IMR-90 (cell line): ENCODE measurements at regions not wholly inside any gene's neighbourhood (a gene's known extent, or its start where the extent isn't known, plus 50 kb on each side); places are given as distances from the start of the nearest gene placed in this dataset.

Source experiments
- ATAC-seq: fragments of 200-7000 bp; cut with Tn5 transposase; 2 replicates; pipeline ENCODE4 v1.9.1; 2020; ENCODE audit warnings: low read depth, mild to moderate bottlenecking, moderate library complexity
- BruUV-seq: library from RNA; stranded (reverse); fragments of 400-500 nt; replicated peaks from 2 replicates; lab custom pipeline; 2021; lab: Mats Ljungman, UMichigan
- CTCF ChIA-PET: fragments of 300-600 bp; formaldehyde crosslinking; extraction: SDS; loops from one replicate; lab custom pipeline; 2021; ENCODE audit warnings: antibody characterized with exemption; lab: Yijun Ruan, JAX
- POLR2A ChIA-PET: fragments of 300-600 bp; sonication (Branson Sonifier 250); formaldehyde crosslinking; loops from one replicate; lab custom pipeline; 2022; ENCODE audit warnings: antibody characterized with exemption; ENCODE audit not compliant: unreplicated experiment; lab: Charles Lee
- DNase-seq: peaks from one replicate; pipeline ENCODE4 v3.0.0; 2013
- H2AFZ ChIP-seq: replicated peaks from 2 replicates; pipeline ENCODE3; 2013; ENCODE audit warnings: low read length, mild to moderate bottlenecking; ENCODE audit not compliant: poor library complexity
- H2AK5ac ChIP-seq: 2 replicates; pipeline ENCODE4 v1.6.1; 2013; ENCODE audit warnings: low read depth, low read length, inconsistent platforms
- H2AK9ac ChIP-seq: replicated peaks from 2 replicates; pipeline ENCODE3; 2013; ENCODE audit warnings: mild to moderate bottlenecking, low read depth, low read length, moderate library complexity; ENCODE audit not compliant: poor library complexity
- H2BK120ac ChIP-seq: 2 replicates; pipeline ENCODE4 v1.6.1; 2013; ENCODE audit warnings: low read depth, low read length, inconsistent platforms
- H2BK15ac ChIP-seq: 3 replicates; pipeline ENCODE4 v1.6.1; 2013; ENCODE audit warnings: low read depth, low read length, inconsistent platforms
- H2BK20ac ChIP-seq: 2 replicates; pipeline ENCODE4 v1.6.1; 2013; ENCODE audit warnings: low read depth, mild to moderate bottlenecking, inconsistent platforms, low read length, moderate library complexity
- H2BK5ac ChIP-seq: 2 replicates; pipeline ENCODE4 v1.6.1; 2013; ENCODE audit warnings: mild to moderate bottlenecking, low read depth, low read length, inconsistent platforms; ENCODE audit not compliant: poor library complexity, severe bottlenecking
- H3K14ac ChIP-seq: replicated peaks from 2 replicates; pipeline ENCODE4 v1.6.1; 2013; ENCODE audit warnings: low read depth, low read length, inconsistent platforms
- H3K18ac ChIP-seq: 2 replicates; pipeline ENCODE4 v1.6.1; 2013; ENCODE audit warnings: low read depth, low read length, control low read depth
- H3K23ac ChIP-seq: 2 replicates; pipeline ENCODE4 v1.6.1; 2013; ENCODE audit warnings: low read depth, low read length, inconsistent platforms
- H3K27ac ChIP-seq: 2 replicates; pipeline ENCODE4 v1.5.1; 2013; ENCODE audit warnings: mild to moderate bottlenecking, control low read depth, low read length; ENCODE audit not compliant: insufficient read depth
- H3K27me3 ChIP-seq: 2 replicates; pipeline ENCODE4 v1.6.1; 2013; ENCODE audit warnings: low read length; ENCODE audit not compliant: control insufficient read depth, insufficient read depth
- H3K36me3 ChIP-seq: 2 replicates; pipeline ENCODE4 v1.6.1; 2013; ENCODE audit warnings: low read length, mixed read lengths; ENCODE audit not compliant: control insufficient read depth, insufficient read depth
- H3K4ac ChIP-seq: 2 replicates; pipeline ENCODE4 v1.6.1; 2013; ENCODE audit warnings: low read depth, low read length, inconsistent platforms
- H3K4me1 ChIP-seq: 2 replicates; pipeline ENCODE4 v1.6.1; 2013; ENCODE audit warnings: low read length, mixed read lengths; ENCODE audit not compliant: control insufficient read depth, insufficient read depth
- H3K4me2 ChIP-seq: 2 replicates; pipeline ENCODE4 v1.6.1; 2013; ENCODE audit warnings: low read depth, mild to moderate bottlenecking, control low read depth, low read length, moderate library complexity
- H3K4me3 ChIP-seq: 2 replicates; pipeline ENCODE4 v1.5.1; 2013; ENCODE audit warnings: low read depth, mild to moderate bottlenecking, control low read depth, low read length, moderate library complexity; ENCODE audit not compliant: insufficient read depth
- H3K56ac ChIP-seq: 2 replicates; pipeline ENCODE4 v1.6.1; 2013; ENCODE audit warnings: low read length, inconsistent platforms; ENCODE audit not compliant: insufficient read depth; ENCODE audit errors: extremely low read depth
- H3K79me1 ChIP-seq, 2 experiments: 2 replicates each; pipeline ENCODE4 v1.6.1; 2013; ENCODE audit warnings: low read length in 2 of 2, inconsistent platforms in 1 of 2, low read depth in 1 of 2
- H3K9ac ChIP-seq: 2 replicates; pipeline ENCODE4 v1.6.1; 2013; ENCODE audit warnings: low read depth, low read length, control low read depth
- H3K9me1 ChIP-seq: 2 replicates; pipeline ENCODE4 v1.6.1; 2013; ENCODE audit warnings: low read length, inconsistent platforms; ENCODE audit not compliant: insufficient read depth
- H3K9me3 ChIP-seq: 2 replicates; pipeline ENCODE4 v1.6.1; 2013; ENCODE audit warnings: low read length; ENCODE audit not compliant: control insufficient read depth, insufficient read depth
- H4K20me1 ChIP-seq: 2 replicates; pipeline ENCODE4 v1.6.1; 2013; ENCODE audit warnings: low read length, inconsistent platforms; ENCODE audit not compliant: insufficient read depth
- H4K5ac ChIP-seq: 2 replicates; pipeline ENCODE4 v1.6.1; 2013; ENCODE audit warnings: mild to moderate bottlenecking, low read depth, low read length, control low read depth
- H4K8ac ChIP-seq, 2 experiments: 2 replicates each; pipeline ENCODE4 v1.6.1; 2013; ENCODE audit warnings: low read depth in 2 of 2, low read length in 2 of 2, control low read depth in 1 of 2, inconsistent platforms in 1 of 2
- H4K91ac ChIP-seq: 2 replicates; pipeline ENCODE4 v1.6.1; 2013; ENCODE audit warnings: low read depth, low read length, inconsistent platforms; ENCODE audit not compliant: insufficient read depth
- BHLHE40 ChIP-seq: fragments of 150-350 bp; IDR thresholded peaks from 2 replicates; pipeline ENCODE4 v1.6.1; 2016; ENCODE audit warnings: mild to moderate bottlenecking, low read depth, low read length
- CEBPB ChIP-seq: IDR thresholded peaks from 2 replicates; pipeline ENCODE4 v1.6.1; 2012; ENCODE audit warnings: low read depth, low read length, improper control_type of control experiment
- CHD1 ChIP-seq: IDR thresholded peaks from 2 replicates; pipeline ENCODE4 v1.6.1; 2012; ENCODE audit warnings: low read depth, low read length, improper control_type of control experiment
- CTCF ChIP-seq: conservative IDR thresholded peaks from 2 replicates; pipeline ENCODE4 v1.5.1; 2012; ENCODE audit warnings: mild to moderate bottlenecking, low read depth, low read length, improper control_type of control experiment
- ELK1 ChIP-seq: fragments of 150-350 bp; IDR thresholded peaks from 2 replicates; pipeline ENCODE4 v1.6.1; 2016; ENCODE audit warnings: low read depth, mild to moderate bottlenecking, low read length, moderate library complexity, borderline replicate concordance
- FOS ChIP-seq: fragments of 150-350 bp; IDR thresholded peaks from 2 replicates; pipeline ENCODE4 v1.6.1; 2016; ENCODE audit warnings: low read depth, low read length
- MAFK ChIP-seq: IDR thresholded peaks from 2 replicates; pipeline ENCODE4 v1.6.1; 2012; ENCODE audit warnings: low read depth, low read length, improper control_type of control experiment
- MAZ ChIP-seq: IDR thresholded peaks from 2 replicates; pipeline ENCODE4 v1.6.1; 2012; ENCODE audit warnings: low read depth, mild to moderate bottlenecking, low read length, improper control_type of control experiment, moderate library complexity, borderline replicate concordance
- MXI1 ChIP-seq: IDR thresholded peaks from 2 replicates; pipeline ENCODE4 v1.6.1; 2012; ENCODE audit warnings: low read depth, mild to moderate bottlenecking, low read length, moderate library complexity, borderline replicate concordance
- NFE2L2 ChIP-seq: fragments of 150-350 bp; IDR thresholded peaks from 2 replicates; pipeline ENCODE4 v1.6.1; 2016; ENCODE audit warnings: low read depth, mild to moderate bottlenecking, low read length
- POLR2A ChIP-seq: IDR thresholded peaks from 2 replicates; pipeline ENCODE4 v1.6.1; 2012; ENCODE audit warnings: mild to moderate bottlenecking, low read depth, low read length
- RAD21 ChIP-seq: IDR thresholded peaks from 2 replicates; pipeline ENCODE4 v1.6.1; 2012; ENCODE audit warnings: low read length, improper control_type of control experiment
- RCOR1 ChIP-seq: IDR thresholded peaks from 2 replicates; pipeline ENCODE4 v1.6.1; 2012; ENCODE audit warnings: mild to moderate bottlenecking, low read length, improper control_type of control experiment; ENCODE audit not compliant: insufficient replicate concordance
- RFX5 ChIP-seq: IDR thresholded peaks from 2 replicates; pipeline ENCODE4 v1.8.0; 2012; ENCODE audit warnings: low read depth, mild to moderate bottlenecking, low read length, moderate library complexity
- SMC3 ChIP-seq: fragments of 150-350 bp; IDR thresholded peaks from 2 replicates; pipeline ENCODE4 v1.6.1; 2016; ENCODE audit warnings: low read depth, mild to moderate bottlenecking, antibody characterized with exemption, low read length, moderate library complexity
- USF2 ChIP-seq: fragments of 150-350 bp; IDR thresholded peaks from 2 replicates; pipeline ENCODE4 v1.6.1; 2017; ENCODE audit warnings: mild to moderate bottlenecking, antibody characterized with exemption, low read length, low read depth
- WGBS, 2 experiments: methylation state at CpG; one replicate each; pipeline versions ENCODE4 v1.1.5 to v1.1.7; 2013; ENCODE audit warnings: missing lambda C conversion rate in 2 of 2; ENCODE audit not compliant: insufficient read length in 1 of 2; ENCODE audit errors: extremely low coverage in 2 of 2; 5-methylcytosine and 5-hydroxymethylcytosine counted together
- dilution Hi-C: fragments of 300-500 bp; cut with HindIII; formaldehyde crosslinking; loops from one replicate; pipeline ENCODE4 v1.14.3; 2018; ENCODE audit warnings: low sequenced_read_pairs; ENCODE audit not compliant: unreplicated experiment
- in situ Hi-C: fragments of 300-500 bp; cut with MboI; formaldehyde crosslinking; loops from 3 replicates; pipeline ENCODE4 v1.14.3; 2019; ENCODE audit warnings: low sequenced_read_pairs, inconsistent platforms, mixed read lengths
- intact Hi-C: fragments of 100-400 bp; cut with micrococcal nuclease; formaldehyde crosslinking; loops from 2 replicates; pipeline ENCODE4 v1.10.0; 2022

- no peak overlapping the region for H3K4ac ChIP-seq
- no peak overlapping the region for H3K56ac ChIP-seq
- H4K91ac ChIP-seq = no peak overlapping the region
- H3K9me1 ChIP-seq = no peaks in the 10 kb centered on the region
- H3K79me1 ChIP-seq = no peaks in the 10 kb centered on the region
- H2AFZ ChIP-seq = no peak overlapping the region
- no peak overlapping the region for H3K4me3 ChIP-seq
- no peaks in the 10 kb centered on the region for H3K4me1 ChIP-seq
- no peak overlapping the region for H3K14ac ChIP-seq
- H3K18ac ChIP-seq = no peak overlapping the region
- H2BK20ac ChIP-seq = no peak overlapping the region
- no peak overlapping the region for H2AK5ac ChIP-seq
- no peak overlapping the region for H4K5ac ChIP-seq
- intact Hi-C loops (no loop called here), in situ Hi-C loops (no loop called here), dilution Hi-C loops (no loop called here)
- H2AK9ac ChIP-seq = no peak overlapping the region
- H3K27ac ChIP-seq = no peak overlapping the region
- no peak for TF ChIP-seq BHLHE40
- TF ChIP-seq MAFK = no peak
- no peak for TF ChIP-seq CHD1
- no peak for TF ChIP-seq RCOR1
- TF ChIP-seq RFX5 = no peak
- no peak for TF ChIP-seq NFE2L2
- TF ChIP-seq MXI1 = no peak
- TF ChIP-seq SMC3 = no peak
- TF ChIP-seq ELK1 = no peak
- TF ChIP-seq POLR2A = no peak
- no peak for TF ChIP-seq CEBPB
- no peak for TF ChIP-seq CTCF
- no peak for TF ChIP-seq USF2
- no peak for TF ChIP-seq RAD21
- TF ChIP-seq FOS = no peak
- no peak for TF ChIP-seq MAZ
- no peak for ATAC-seq
- no peak overlapping the region for H2BK5ac ChIP-seq
- POLR2A ChIA-PET = no interaction called here
- no peak overlapping the region for H2BK120ac ChIP-seq
- CTCF ChIA-PET = no interaction called here
- H2BK15ac ChIP-seq = no peak overlapping the region
- no peaks in the 10 kb centered on the region for H3K27me3 ChIP-seq
- H3K9me3 ChIP-seq = peaks cover 15% of the 10 kb centered on the region
- no TSS peak for BruUV-seq
- no peak overlapping the region for H4K8ac ChIP-seq
- DNase-seq = no peak
- no peak overlapping the region for H3K4me2 ChIP-seq
- H3K9ac ChIP-seq = no peak overlapping the region
- no peaks in the 10 kb centered on the region for H3K36me3 ChIP-seq
- no peak overlapping the region for H3K23ac ChIP-seq
- H4K20me1 ChIP-seq = no peaks in the 10 kb centered on the region
- no CpG with 5 or more reads among the region's 4 CpGs for WGBS, 2 experiments
Observed at GRCh38 chr14:81656811-81657210, 123.2 kb upstream of the SEL1L start.
